OCI-LY1 (cell line): ENCODE measurements at regions not wholly inside any gene's neighbourhood (a gene's known extent, or its start where the extent isn't known, plus 50 kb on each side); places are given as distances from the start of the nearest gene placed in this dataset.

ENCODE experiments used
- H2AFZ ChIP-seq: fragments of 200-600 bp; sonication (generic), shearing (Covaris generic); 2 replicates; pipeline ENCODE4 v1.6.0; 2014; ENCODE audit warnings: antibody characterized with exemption, mild to moderate bottlenecking, low read length
- H3F3A ChIP-seq: fragments of 200-600 bp; sonication (generic), shearing (Covaris generic); 2 replicates; pipeline ENCODE4 v1.6.0; 2014; ENCODE audit warnings: mild to moderate bottlenecking, antibody characterized with exemption, low read length, moderate library complexity; ENCODE audit not compliant: insufficient read depth
- H3K27ac ChIP-seq: fragments of 200-600 bp; sonication (generic); 2 replicates; pipeline ENCODE4 v1.5.1; 2014; ENCODE audit warnings: low read length, mixed run types, mild to moderate bottlenecking, low read depth; ENCODE audit not compliant: poor library complexity, severe bottlenecking
- H3K27me3 ChIP-seq: fragments of 200-600 bp; sonication (generic); 2 replicates; pipeline ENCODE4 v1.6.0; 2014; ENCODE audit warnings: antibody characterized with exemption, mild to moderate bottlenecking, low read length, moderate library complexity; ENCODE audit not compliant: insufficient read depth
- H3K36me3 ChIP-seq: fragments of 200-600 bp; sonication (generic); 2 replicates; pipeline ENCODE4 v1.6.1; 2014; ENCODE audit warnings: mild to moderate bottlenecking, antibody characterized with exemption, low read length, moderate library complexity, mixed read lengths; ENCODE audit not compliant: insufficient read depth
- H3K4me1 ChIP-seq: fragments of 200-600 bp; sonication (generic); 2 replicates; pipeline ENCODE4 v1.5.1; 2014; ENCODE audit warnings: mild to moderate bottlenecking, low read length, moderate library complexity; ENCODE audit not compliant: insufficient read depth, severe bottlenecking
- H3K4me2 ChIP-seq: fragments of 200-600 bp; sonication (generic), shearing (Covaris generic); 2 replicates; pipeline ENCODE4 v1.6.1; 2014; ENCODE audit warnings: low read length
- H3K4me3 ChIP-seq: fragments of 200-600 bp; sonication (generic); 2 replicates; pipeline ENCODE4 v1.5.1; 2014; ENCODE audit warnings: low read length, low read depth, mild to moderate bottlenecking, mixed read lengths; ENCODE audit not compliant: poor library complexity, severe bottlenecking
- H3K79me2 ChIP-seq: fragments of 200-600 bp; shearing (Covaris generic); 2 replicates; pipeline ENCODE4 v1.6.1; 2016; ENCODE audit warnings: mixed run types, low read length, mixed read lengths; ENCODE audit not compliant: insufficient read depth
- H3K9ac ChIP-seq: fragments of 200-600 bp; sonication (generic), shearing (Covaris generic); 2 replicates; pipeline ENCODE4 v1.6.1; 2014; ENCODE audit warnings: mild to moderate bottlenecking, low read length, mixed read lengths
- H3K9me2 ChIP-seq: fragments of 200-600 bp; sonication (generic), shearing (Covaris generic); 2 replicates; pipeline ENCODE4 v1.6.1; 2014; ENCODE audit warnings: low read depth, mild to moderate bottlenecking, low read length, mixed read lengths
- H3K9me3 ChIP-seq: fragments of 200-600 bp; shearing (Covaris generic); 2 replicates; pipeline ENCODE4 v1.6.1; 2014; ENCODE audit warnings: low read length, mixed read lengths
- H4K20me1 ChIP-seq: fragments of 200-600 bp; sonication (generic), shearing (Covaris generic); 2 replicates; pipeline ENCODE4 v1.6.0; 2016; ENCODE audit warnings: mild to moderate bottlenecking, low read length; ENCODE audit not compliant: insufficient read depth
- EZH2 ChIP-seq: fragments of 200-600 bp; sonication (generic), shearing (Covaris generic); IDR thresholded peaks from 2 replicates; pipeline ENCODE4 v1.8.0; 2017; ENCODE audit warnings: borderline replicate concordance, mixed run types, mild to moderate bottlenecking, antibody characterized with exemption, low read length, moderate library complexity, mixed read lengths
- TF ChIP-seq, protein P1 (sequence below): fragments of 200-600 bp; sonication (generic), shearing (Covaris generic); IDR thresholded peaks from 2 replicates; pipeline ENCODE4 v1.5.1; 2017; ENCODE audit warnings: mild to moderate bottlenecking, antibody characterized with exemption, low read length, moderate library complexity, mixed read lengths

DNA sequence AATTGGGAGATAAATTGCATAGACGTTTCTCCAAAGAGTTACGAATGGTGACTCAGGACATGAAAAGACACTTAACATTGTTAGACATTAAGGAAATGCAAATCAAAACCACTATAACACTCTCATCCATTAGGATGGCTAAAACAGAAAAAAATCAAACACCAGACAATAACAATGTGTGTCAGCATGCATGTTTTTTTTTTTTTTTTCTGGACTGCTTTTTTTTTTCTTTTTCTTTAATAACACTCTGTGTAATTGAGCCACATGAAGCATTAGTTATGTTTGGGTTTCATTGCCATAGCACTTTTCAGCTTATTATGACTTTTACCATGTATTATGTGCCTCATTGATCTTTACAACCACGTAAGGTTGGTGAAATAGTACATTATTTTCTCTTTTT lies 95.0 kb downstream of the NFKBIZ start:
- Histone ChIP-seq H3K36me3 (no peaks in the 10 kb centered on the region), H4K20me1 (no peaks in the 10 kb centered on the region), H3K4me1 (peaks cover 25% of the 10 kb centered on the region), H3K27me3 (no peaks in the 10 kb centered on the region), H3K27ac (no peak overlapping the region), H3K4me2 (no peak overlapping the region), H3K9ac (no peak overlapping the region), H2AFZ (no peak overlapping the region), H3K9me3 (no peaks in the 10 kb centered on the region), H3K79me2 (no peaks in the 10 kb centered on the region), H3K9me2 (no peaks in the 10 kb centered on the region), H3F3A (no peaks in the 10 kb centered on the region), H3K4me3 (no peak overlapping the region)
- TF ChIP-seq, protein P1, sequence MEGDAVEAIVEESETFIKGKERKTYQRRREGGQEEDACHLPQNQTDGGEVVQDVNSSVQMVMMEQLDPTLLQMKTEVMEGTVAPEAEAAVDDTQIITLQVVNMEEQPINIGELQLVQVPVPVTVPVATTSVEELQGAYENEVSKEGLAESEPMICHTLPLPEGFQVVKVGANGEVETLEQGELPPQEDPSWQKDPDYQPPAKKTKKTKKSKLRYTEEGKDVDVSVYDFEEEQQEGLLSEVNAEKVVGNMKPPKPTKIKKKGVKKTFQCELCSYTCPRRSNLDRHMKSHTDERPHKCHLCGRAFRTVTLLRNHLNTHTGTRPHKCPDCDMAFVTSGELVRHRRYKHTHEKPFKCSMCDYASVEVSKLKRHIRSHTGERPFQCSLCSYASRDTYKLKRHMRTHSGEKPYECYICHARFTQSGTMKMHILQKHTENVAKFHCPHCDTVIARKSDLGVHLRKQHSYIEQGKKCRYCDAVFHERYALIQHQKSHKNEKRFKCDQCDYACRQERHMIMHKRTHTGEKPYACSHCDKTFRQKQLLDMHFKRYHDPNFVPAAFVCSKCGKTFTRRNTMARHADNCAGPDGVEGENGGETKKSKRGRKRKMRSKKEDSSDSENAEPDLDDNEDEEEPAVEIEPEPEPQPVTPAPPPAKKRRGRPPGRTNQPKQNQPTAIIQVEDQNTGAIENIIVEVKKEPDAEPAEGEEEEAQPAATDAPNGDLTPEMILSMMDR, result no peak
- no peak for TF ChIP-seq EZH2

DNA sequence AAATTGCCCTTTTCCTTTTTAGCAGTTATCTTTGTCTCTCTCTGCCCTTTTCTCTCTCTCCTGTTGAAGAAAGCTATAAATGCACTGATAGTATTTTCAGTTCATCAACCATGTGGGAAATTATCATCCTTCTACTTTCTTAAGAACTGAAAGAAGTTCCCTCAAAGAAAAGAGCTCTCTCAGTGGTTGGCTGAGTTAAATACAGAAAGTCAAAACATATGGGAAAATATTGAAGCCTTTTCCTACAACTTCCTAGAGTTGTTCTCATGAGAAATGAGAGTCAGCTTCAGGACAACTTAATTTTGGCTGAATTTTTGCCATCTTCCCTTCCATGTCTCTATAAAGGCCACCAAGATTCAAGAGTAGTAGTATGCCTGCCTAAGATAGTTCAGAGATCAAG lies 96.7 kb downstream of the NFKBIZ start:
- H3K27ac ChIP-seq, result no peak overlapping the region
- H3K9me3 ChIP-seq, result no peaks in the 10 kb centered on the region
- peaks cover 17% of the 10 kb centered on the region for H3K4me1 ChIP-seq
- no peaks in the 10 kb centered on the region for H3K79me2 ChIP-seq
- no peaks in the 10 kb centered on the region for H3K27me3 ChIP-seq
- no peaks in the 10 kb centered on the region for H3K36me3 ChIP-seq
- TF ChIP-seq EZH2, result no peak
- TF ChIP-seq, protein P1, result no peak
- H3K4me3 ChIP-seq, result no peak overlapping the region
- no peaks in the 10 kb centered on the region for H3F3A ChIP-seq
- no peak overlapping the region for H3K4me2 ChIP-seq
- no peak overlapping the region for H3K9ac ChIP-seq
- no peaks in the 10 kb centered on the region for H4K20me1 ChIP-seq
- H2AFZ ChIP-seq, result no peak overlapping the region
- no peaks in the 10 kb centered on the region for H3K9me2 ChIP-seq

DNA sequence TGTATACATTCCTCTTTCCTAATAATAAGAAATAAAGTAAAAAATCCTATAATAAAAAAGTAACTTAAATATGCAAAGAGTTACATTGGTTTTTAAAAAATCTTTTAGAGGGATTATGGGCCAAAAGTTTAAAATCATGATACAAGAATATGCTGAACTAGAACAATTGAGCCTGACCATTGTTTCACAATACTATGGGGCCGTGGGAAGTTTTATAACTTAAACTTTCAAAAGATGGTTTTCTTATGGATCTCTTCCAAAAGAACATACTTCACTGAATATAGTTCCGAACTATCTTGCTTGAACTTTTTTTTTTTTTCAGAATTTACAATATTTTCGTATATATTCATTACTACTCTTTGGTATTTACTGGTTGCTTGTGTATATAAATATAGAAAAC lies 97.6 kb downstream of the NFKBIZ start:
- Histone ChIP-seq H4K20me1 (no peaks in the 10 kb centered on the region), H3K27me3 (no peaks in the 10 kb centered on the region), H3K9ac (no peak overlapping the region), H3K4me1 (peaks cover 8% of the 10 kb centered on the region), H3K27ac (no peak overlapping the region), H3K79me2 (no peaks in the 10 kb centered on the region), H2AFZ (no peak overlapping the region), H3K4me2 (no peak overlapping the region), H3F3A (no peaks in the 10 kb centered on the region), H3K36me3 (no peaks in the 10 kb centered on the region), H3K9me2 (no peaks in the 10 kb centered on the region), H3K4me3 (no peak overlapping the region), H3K9me3 (no peaks in the 10 kb centered on the region)
- TF ChIP-seq, protein P1, result no peak
- no peak for TF ChIP-seq EZH2
